GM18498 (cell line): ENCODE measurements at regions not wholly inside any gene's neighbourhood (a gene's known extent, or its start where the extent isn't known, plus 50 kb on each side); places are given as distances from the start of the nearest gene placed in this dataset.
"Not testable (repeated sequence)": the region's sequence is repeated elsewhere in the genome, so short reads cannot be mapped to it uniquely, and the experiment has no call there.

ENCODE experiments used
- ATAC-seq: cut with Tn5 transposase; IDR thresholded peaks from one replicate; pipeline ENCODE4 v1.9.1; 2021; ENCODE audit warnings: mild to moderate bottlenecking, moderate library complexity; ENCODE audit not compliant: unreplicated experiment

DNA sequence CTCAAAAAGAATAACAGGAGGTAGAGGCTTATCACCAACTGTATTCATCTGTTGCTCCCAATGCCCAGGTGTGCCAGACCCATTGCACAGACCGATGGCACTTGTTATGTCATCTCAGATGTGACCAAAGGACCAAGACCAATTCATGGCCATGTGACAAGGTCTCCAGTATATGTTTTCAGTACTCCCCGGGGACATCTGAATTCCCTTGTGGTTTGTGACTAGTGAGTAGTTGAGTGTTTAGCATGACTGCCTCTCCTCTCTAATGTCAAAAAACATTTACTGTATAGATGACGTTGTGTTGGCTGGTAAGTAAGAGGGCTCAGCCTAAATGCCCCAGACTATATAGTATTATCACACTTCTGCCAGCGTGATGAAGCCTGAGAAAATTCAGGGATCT, 202.1 kb upstream of the SMIM30 start:
- no peak for ATAC-seq

DNA sequence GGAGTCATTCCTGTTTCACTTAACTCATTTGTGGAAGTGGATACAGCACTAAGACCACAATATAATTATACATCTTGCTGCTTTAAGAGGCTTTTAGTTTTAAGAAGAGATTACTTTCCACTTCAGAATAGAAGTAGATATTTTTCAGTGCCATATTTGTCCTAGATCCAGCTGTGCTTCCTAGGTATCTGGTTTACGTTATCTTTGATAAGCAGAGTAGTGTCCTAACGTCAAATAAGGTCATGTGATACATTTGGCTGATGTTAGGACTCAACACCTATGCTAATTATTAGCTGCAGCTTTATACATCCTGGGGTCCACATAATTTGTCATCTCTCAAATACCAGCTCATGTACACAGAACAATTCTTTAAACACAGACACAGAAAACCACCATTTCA, 196.2 kb upstream of the SMIM30 start:
- no peak for ATAC-seq

DNA sequence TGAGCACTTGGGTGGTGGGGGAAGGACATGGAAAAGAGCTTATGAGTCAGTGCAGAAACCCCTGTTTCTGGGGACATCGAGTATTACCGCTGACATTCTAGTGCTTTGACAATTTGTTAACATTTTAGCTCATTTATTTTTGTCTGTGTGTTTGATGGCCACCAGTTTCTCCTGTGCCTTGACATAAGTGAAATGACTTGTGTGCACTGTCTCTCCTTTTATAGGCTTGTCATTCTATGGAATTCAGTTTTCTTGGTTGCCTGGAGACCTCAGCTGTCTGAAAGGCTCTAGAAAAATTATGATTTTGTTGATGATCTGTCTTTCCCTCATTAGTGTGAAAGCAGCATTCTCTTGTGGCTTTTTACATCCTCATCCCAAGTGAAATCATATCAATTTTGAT, 190.0 kb upstream of the SMIM30 start:
- no peak for ATAC-seq

DNA sequence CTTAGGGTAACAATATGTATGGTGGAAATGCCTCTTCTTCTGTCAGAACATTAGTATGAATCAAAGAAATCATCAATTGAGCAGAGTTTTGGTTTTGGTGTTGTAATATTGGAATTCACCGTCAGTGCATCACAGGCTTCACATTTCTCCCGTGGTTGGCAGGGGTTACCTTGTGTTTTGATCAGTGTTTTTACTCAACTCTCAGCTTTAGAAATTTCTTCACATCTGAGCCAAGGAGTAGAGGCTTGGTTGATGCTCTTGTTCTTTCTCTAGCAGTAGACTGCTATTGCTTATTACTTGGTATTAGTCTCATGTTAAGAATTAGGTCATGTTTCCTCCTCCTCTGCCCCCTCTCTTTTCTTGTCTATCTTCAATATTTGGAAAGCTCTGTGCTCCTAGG, 188.8 kb upstream of the SMIM30 start:
- ATAC-seq = no peak

DNA sequence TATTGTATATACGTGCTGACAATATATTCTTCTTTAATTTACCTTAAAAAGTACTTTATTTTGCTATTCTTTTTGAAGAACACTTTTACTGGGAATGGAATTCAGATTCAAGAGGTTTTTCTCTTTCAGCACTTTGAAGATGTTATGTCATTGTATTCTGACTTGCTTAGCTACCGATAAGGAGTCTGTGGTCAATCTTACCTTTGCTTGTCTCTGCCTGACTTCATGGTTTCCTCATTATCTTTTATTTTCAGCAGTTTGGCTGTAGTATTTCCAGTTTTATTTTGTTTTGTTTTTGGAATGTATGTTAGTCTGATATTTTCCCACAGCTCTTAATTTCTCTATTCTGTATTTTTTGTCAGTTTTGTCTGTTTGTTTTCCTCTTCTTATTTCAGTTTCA, 187.9 kb upstream of the SMIM30 start:
- ATAC-seq = no peak

DNA sequence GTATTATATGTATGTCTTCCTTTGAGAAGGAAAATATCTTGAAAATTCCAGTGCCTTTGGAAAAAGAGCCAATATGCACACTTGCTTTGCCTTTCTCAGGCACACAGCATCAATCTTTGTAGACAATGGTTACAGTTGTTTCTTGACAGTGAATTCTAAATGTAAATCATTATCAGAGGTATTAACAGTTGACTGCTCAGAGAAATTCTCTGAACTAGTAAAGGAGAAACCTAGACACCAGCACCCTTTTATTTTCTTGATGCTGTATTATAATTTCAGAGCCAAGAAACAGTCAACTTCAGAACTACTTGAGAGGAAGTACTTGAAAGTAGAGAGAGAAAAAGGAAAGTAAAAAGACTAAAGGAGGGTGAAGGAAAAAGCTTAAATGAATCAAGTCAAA, 185.8 kb upstream of the SMIM30 start:
- no peak for ATAC-seq

DNA sequence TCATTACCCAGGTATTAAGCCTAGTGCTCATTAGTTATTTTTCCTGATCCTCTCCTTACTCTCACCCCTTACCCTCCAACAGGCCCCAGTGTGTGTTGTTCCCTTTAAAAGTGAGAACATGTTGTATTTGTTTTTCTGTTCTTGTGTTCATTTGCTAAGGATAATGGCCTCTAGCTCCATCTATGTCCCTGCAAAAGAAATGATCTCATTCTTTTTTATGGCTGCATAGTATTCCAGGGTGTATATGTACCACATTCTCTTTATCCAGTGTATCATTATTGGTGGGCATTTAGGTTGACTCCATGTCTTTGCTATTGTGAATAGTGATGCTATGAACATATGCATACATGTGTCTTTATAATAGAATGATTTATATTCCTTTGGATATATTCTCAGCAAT, 185.0 kb upstream of the SMIM30 start:
- ATAC-seq = not testable (repeated sequence)

DNA sequence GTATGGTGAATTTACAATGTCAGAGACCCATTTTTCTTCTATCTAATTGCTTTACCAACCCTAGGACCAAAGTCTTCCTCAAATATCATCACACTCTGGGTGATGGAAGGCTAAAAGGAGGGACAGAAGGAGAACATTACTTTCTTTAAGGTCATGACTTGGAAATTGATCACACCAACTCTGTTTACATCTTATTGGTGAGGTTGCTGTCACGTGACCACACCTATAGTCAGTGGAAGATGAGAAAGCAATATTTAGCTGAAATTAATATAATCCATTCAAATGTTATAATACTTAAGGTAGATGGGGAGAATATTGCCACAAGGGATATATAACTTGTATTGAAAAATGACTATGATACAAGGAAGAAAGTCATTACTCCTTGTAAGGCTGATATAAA, 183.6 kb upstream of the SMIM30 start:
- ATAC-seq = no peak

DNA sequence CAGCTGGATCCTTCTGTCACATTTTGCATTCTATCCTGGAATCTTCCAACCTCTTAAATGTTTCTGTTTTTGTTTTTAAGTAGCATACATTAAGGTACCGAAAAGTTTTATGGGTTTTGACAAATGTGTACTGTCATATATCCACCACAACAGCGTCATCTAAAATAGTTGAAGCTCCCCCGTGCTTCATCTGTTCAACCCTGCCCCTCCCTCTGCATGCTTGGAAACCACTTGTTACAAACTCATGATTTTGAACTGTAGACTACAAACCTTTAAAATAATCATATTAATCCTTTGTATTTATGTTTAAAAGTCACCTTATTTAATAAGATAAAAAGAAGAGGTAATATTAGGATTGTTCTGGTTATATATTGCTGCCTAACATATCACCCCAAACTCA, 182.8 kb upstream of the SMIM30 start:
- ATAC-seq = no peak

DNA sequence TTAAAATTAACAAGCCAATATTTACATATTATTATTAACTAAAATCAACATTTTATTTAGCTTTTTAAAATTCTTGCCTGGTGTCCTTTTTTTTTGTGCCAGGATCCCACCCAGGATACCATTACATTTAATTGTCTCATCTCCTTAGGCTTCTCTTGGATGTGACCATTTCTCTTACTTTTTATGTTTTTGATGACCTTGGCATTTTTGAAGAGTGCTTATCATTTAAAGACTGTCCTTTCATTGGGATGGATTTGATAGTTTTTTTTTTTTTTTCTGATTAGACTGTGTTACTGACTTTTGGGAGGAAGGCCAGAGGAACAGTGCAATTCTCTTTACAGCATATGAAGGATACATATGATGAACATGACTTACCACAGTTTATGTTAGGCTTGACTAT, 181.4 kb upstream of the SMIM30 start:
- ATAC-seq = no peak

DNA sequence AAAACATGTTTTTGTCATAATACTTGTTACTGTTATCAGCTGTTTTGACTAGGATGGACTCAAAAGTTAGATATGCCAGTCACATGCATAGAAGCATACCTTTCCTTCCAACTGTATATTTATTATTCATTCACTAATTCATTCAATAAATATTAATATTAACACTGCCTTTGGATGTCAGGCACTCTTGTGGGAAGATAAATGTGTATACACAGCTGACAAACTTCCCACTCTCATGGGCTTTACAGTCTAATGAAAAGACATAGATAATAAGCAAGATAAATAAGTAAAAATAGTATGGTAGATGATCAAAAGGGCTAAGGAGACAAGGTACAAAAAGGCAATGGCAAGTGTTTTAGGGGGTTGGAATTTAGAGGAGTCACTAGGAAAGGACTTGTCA, 180.1 kb upstream of the SMIM30 start:
- ATAC-seq = no peak

DNA sequence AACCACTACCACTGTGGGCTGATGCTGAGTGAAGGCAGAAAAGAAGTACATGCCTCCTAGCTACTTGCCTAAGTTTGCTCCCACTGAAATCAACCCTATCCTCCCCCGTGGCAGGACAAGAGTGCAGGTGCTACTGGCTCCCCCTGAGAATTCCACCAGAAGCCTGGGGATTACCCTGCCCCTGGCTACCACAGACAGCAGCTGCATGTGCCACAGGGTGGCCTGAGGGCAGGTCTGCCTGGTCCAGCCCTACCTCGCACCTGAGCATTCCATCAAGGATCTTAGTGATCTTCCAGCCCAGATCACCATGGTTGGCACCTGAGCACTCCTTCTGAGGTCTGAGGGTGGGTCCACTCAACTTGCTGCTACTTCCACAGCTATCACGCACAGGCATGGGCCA, 176.4 kb upstream of the SMIM30 start:
- no peak for ATAC-seq

DNA sequence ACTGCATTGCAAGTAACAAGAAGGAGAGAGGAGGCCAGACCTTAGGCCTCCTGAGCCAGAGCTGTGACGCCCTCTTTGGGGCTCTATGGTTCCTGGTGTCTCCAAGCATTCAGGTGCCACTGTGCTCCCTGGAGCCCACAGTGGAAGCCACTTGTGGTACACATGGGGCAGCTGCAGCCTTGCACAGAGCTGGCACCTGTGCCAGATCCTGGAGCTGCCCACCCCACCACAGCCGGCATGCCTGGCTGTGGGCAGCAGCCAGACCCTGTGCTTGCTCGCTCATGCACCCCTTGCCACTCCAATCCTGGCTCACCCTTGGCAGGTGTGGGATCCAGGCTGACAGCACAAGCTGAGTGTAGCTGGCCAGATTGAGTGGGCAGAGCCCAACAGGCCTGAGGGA, 173.8 kb upstream of the SMIM30 start:
- ATAC-seq = no peak

DNA sequence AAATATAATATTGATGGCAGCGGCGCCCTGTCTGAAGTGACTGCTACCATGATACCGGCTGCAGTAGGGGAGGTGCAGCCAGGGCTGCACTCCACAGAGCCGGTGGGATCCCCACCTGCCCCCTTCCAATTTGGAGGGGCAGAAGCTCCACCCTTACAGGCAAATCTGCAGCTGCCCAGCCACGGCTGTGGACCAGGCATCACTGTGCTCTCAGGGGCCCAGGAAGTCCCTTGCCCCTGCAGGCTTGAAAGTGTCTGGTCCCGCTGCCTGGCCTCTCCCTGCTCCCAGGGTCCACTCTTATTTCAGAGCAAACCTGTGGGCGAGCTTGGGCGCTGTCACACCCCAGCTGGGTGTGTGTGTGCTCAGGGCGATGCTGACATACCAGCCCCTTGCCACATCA, 172.7 kb upstream of the SMIM30 start:
- no peak for ATAC-seq

DNA sequence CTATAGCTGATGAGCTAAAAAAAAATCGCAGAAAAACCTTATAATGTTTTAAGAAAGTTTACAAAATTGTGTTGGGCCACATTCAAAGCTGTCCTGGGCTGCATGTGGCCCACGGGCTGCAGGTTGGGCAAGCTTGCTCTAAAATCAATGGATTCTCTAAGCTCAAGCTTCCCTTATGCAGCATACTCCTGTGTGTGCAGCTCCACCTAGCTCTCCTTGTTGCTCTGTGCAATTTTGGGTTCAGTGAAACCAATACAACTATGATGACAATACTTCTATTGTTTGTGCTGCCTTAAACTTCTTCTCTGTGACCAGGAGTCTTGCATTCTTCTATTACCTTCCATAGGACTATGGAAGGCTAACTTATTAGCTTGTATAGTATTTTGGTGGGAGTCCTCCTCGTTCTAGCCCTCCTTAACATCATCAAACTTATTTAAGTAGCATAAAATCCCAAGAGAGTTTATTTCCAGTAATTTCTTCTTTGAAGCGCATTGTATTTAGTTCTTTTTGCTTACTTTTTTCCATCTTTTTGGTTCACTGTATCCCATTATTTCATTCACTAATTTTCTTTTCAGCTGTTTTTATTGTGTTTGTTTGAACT, 170.9 kb upstream of the SMIM30 start:
- peak; percentile 77 for ATAC-seq

DNA sequence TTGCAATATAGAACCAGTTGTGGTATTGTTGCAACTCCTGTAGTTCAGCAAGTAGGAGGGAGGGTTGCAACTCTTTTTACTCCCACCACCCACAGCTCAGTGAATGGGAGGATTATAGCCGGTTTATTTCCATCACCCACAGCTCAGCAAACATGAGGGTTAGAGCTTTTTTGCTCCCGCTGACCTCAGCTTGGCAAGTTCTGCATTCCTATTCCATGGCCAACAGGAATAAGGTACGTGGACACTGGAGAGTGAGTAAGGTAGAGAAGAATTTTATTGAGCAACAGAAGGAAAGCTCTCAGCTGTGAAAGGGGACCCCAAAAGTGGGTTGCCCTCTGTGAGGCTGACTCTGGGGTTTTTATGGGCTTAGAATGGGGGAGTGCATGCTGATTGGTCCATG, 167.1 kb upstream of the SMIM30 start:
- ATAC-seq = no peak

DNA sequence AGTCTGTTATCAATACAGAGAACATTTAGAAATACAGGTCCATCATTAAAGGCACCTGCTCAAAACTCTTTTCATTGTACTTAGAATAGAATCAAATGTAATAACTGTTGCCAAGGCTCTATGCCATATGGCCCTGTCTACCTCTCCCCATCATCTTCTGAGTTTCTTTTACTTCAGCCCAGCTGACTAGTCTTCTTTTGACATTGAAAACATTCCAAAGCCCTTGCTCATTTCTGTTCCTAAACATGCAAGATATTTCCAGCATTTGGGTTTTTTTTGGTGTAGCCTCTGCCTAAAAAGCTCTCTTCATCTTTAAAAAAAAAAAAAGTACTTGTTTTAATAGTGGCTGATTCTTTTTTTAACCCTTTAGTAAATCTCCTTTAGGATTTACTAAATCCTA, 165.5 kb upstream of the SMIM30 start:
- no peak for ATAC-seq

DNA sequence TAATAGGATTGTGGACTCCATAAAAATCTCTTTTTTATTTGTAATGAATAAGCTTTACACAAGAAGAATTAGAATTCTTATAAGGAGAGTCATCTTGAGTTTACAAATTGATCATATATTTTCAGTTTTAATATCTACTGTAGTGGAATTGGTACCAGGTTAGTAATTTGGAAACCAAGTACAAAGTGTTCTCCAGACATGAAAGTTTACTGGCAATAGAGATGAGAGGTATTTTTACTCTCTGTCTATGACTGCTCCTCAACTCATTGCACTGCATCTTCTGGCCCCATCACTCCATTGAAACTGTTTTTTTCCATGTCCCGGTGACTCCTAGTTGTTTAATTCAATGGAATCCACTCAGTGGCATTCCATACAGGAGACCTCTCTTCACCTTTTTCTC, 164.5 kb upstream of the SMIM30 start:
- no peak for ATAC-seq

DNA sequence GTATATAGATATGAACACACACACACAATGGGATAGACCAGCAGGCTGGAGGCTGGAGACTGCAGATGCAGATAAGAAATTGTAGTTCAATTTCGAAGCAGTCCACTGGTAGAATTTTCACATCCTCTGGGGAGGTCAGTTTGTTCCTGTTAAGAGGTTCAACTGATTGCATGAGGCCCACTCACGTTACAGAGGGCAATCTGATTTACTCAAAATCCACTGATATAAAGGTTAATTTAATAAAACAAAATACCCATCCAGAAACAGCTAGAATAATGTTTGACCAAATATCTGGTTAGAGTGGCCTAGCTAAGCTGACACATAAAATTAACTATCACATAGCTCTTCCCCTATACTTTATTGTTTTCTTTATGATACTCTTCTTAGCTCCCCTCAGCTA, 162.9 kb upstream of the SMIM30 start:
- ATAC-seq = no peak

DNA sequence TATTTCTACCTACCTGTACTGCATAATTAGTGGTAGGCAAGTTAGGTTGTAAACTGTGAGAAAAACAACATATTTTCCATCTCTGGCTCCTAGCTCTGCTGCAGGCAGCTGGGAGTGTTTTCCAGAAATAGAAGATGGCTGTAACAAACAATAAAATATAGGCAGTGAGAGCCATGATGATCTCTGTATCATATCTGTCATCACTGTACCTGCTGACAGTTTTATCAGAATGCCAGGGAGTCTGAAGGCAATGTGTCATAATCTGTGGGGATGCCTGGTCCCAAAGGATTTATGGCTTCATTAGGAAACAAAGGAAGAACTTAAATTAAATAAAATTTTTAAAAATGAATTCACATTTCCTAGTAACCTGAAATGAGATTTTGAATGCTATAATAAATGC, 160.9 kb upstream of the SMIM30 start:
- no peak for ATAC-seq

DNA sequence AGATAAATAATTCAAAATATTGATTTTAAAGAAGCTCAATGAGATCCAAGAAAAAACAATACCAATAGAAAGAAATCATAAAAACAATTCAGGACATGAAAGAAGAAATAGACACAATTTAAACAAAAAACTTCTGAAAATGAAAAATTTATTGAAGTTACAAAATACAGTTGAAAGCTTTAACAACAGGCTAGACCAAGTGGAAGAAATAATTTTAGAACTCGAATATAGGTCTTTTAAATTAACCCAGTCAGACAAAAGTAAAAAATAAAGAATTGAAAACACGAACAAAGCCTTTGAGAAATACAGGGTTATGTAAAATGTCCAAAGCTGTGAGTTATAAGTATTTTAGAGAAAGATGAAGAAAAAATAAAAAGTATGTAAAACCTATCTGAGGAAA, 152.4 kb upstream of the SMIM30 start:
- no peak for ATAC-seq

DNA sequence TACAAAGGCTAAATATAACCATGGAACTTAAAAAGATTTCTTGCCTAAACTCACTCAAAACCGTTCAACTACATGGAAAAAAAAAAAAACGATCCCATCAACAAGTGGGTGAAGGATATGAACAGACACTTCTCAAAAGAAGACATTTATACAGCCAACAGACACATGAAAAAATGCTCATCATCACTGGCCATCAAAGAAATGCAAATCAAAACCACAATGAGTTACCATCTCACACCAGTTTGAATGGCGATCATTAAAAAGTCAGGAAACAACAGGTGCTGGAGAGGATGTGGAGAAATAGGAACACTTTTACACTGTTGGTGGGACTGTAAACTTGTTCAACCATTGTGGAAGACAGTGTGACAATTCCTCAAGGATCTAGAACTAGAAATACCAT, 151.2 kb upstream of the SMIM30 start:
- not testable (repeated sequence) for ATAC-seq

DNA sequence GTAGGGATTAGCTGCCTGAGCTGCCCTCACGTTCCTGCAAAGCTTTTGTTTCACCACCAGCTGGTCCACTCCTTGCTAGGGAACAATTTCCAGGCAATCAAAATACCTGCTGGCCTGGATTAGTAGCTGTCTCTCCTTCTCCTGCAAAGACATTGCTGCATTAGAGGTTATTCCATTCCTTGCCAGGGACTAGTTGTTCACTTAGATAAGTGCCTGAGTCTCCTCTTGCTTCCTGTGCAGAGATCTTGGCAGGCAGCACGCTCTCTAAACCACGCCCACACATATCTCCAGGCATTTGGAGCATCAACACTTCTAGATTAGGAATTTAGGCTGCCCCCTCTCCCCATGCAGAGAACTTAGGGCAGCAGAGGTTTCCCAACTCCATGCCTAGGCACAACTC, 150.4 kb upstream of the SMIM30 start:
- ATAC-seq = no peak

DNA sequence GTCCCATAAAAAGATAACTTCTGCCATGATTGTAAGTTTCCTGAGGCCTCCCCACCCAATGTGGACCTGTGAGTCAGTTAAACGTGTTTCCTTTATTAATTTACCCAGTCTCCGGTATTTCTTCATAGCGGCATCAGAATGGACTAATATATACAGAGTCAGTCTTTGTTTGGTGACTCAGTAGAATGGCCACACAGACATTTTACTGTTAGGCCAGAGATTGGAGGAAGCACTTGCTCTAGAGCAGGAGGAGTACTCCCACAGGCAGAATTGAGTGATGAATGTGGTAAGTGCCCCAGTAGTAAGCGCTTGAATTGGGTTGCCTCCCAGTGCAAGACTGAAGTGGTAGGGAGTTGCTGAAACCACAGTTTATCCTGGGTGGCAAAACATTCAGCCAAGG, 149.5 kb upstream of the SMIM30 start:
- no peak for ATAC-seq
